IMR-90 (cell line): ENCODE measurements at regions not wholly inside any gene's neighbourhood (a gene's known extent, or its start where the extent isn't known, plus 50 kb on each side); places are given as distances from the start of the nearest gene placed in this dataset.
A peak's percentile ranks its signal among the peaks of the same experiment; 100 is the strongest.

Source experiments
- ATAC-seq: fragments of 200-7000 bp; cut with Tn5 transposase; 2 replicates; pipeline ENCODE4 v1.9.1; 2020; ENCODE audit warnings: low read depth, mild to moderate bottlenecking, moderate library complexity
- BruUV-seq: library from RNA; stranded (reverse); fragments of 400-500 nt; replicated peaks from 2 replicates; lab custom pipeline; 2021; lab: Mats Ljungman, UMichigan
- CTCF ChIA-PET: fragments of 300-600 bp; formaldehyde crosslinking; extraction: SDS; loops from one replicate; lab custom pipeline; 2021; ENCODE audit warnings: antibody characterized with exemption; lab: Yijun Ruan, JAX
- POLR2A ChIA-PET: fragments of 300-600 bp; sonication (Branson Sonifier 250); formaldehyde crosslinking; loops from one replicate; lab custom pipeline; 2022; ENCODE audit warnings: antibody characterized with exemption; ENCODE audit not compliant: unreplicated experiment; lab: Charles Lee
- DNase-seq: peaks from one replicate; pipeline ENCODE4 v3.0.0; 2013
- H2AFZ ChIP-seq: replicated peaks from 2 replicates; pipeline ENCODE3; 2013; ENCODE audit warnings: low read length, mild to moderate bottlenecking; ENCODE audit not compliant: poor library complexity
- H2AK5ac ChIP-seq: 2 replicates; pipeline ENCODE4 v1.6.1; 2013; ENCODE audit warnings: low read depth, low read length, inconsistent platforms
- H2AK9ac ChIP-seq: replicated peaks from 2 replicates; pipeline ENCODE3; 2013; ENCODE audit warnings: mild to moderate bottlenecking, low read depth, low read length, moderate library complexity; ENCODE audit not compliant: poor library complexity
- H2BK120ac ChIP-seq: 2 replicates; pipeline ENCODE4 v1.6.1; 2013; ENCODE audit warnings: low read depth, low read length, inconsistent platforms
- H2BK15ac ChIP-seq: 3 replicates; pipeline ENCODE4 v1.6.1; 2013; ENCODE audit warnings: low read depth, low read length, inconsistent platforms
- H2BK20ac ChIP-seq: 2 replicates; pipeline ENCODE4 v1.6.1; 2013; ENCODE audit warnings: low read depth, mild to moderate bottlenecking, inconsistent platforms, low read length, moderate library complexity
- H2BK5ac ChIP-seq: 2 replicates; pipeline ENCODE4 v1.6.1; 2013; ENCODE audit warnings: mild to moderate bottlenecking, low read depth, low read length, inconsistent platforms; ENCODE audit not compliant: poor library complexity, severe bottlenecking
- H3K14ac ChIP-seq: replicated peaks from 2 replicates; pipeline ENCODE4 v1.6.1; 2013; ENCODE audit warnings: low read depth, low read length, inconsistent platforms
- H3K18ac ChIP-seq: 2 replicates; pipeline ENCODE4 v1.6.1; 2013; ENCODE audit warnings: low read depth, low read length, control low read depth
- H3K23ac ChIP-seq: 2 replicates; pipeline ENCODE4 v1.6.1; 2013; ENCODE audit warnings: low read depth, low read length, inconsistent platforms
- H3K27ac ChIP-seq: 2 replicates; pipeline ENCODE4 v1.5.1; 2013; ENCODE audit warnings: mild to moderate bottlenecking, control low read depth, low read length; ENCODE audit not compliant: insufficient read depth
- H3K27me3 ChIP-seq: 2 replicates; pipeline ENCODE4 v1.6.1; 2013; ENCODE audit warnings: low read length; ENCODE audit not compliant: control insufficient read depth, insufficient read depth
- H3K36me3 ChIP-seq: 2 replicates; pipeline ENCODE4 v1.6.1; 2013; ENCODE audit warnings: low read length, mixed read lengths; ENCODE audit not compliant: control insufficient read depth, insufficient read depth
- H3K4ac ChIP-seq: 2 replicates; pipeline ENCODE4 v1.6.1; 2013; ENCODE audit warnings: low read depth, low read length, inconsistent platforms
- H3K4me1 ChIP-seq: 2 replicates; pipeline ENCODE4 v1.6.1; 2013; ENCODE audit warnings: low read length, mixed read lengths; ENCODE audit not compliant: control insufficient read depth, insufficient read depth
- H3K4me2 ChIP-seq: 2 replicates; pipeline ENCODE4 v1.6.1; 2013; ENCODE audit warnings: low read depth, mild to moderate bottlenecking, control low read depth, low read length, moderate library complexity
- H3K4me3 ChIP-seq: 2 replicates; pipeline ENCODE4 v1.5.1; 2013; ENCODE audit warnings: low read depth, mild to moderate bottlenecking, control low read depth, low read length, moderate library complexity; ENCODE audit not compliant: insufficient read depth
- H3K56ac ChIP-seq: 2 replicates; pipeline ENCODE4 v1.6.1; 2013; ENCODE audit warnings: low read length, inconsistent platforms; ENCODE audit not compliant: insufficient read depth; ENCODE audit errors: extremely low read depth
- H3K79me1 ChIP-seq, 2 experiments: 2 replicates each; pipeline ENCODE4 v1.6.1; 2013; ENCODE audit warnings: low read length in 2 of 2, inconsistent platforms in 1 of 2, low read depth in 1 of 2
- H3K9ac ChIP-seq: 2 replicates; pipeline ENCODE4 v1.6.1; 2013; ENCODE audit warnings: low read depth, low read length, control low read depth
- H3K9me1 ChIP-seq: 2 replicates; pipeline ENCODE4 v1.6.1; 2013; ENCODE audit warnings: low read length, inconsistent platforms; ENCODE audit not compliant: insufficient read depth
- H3K9me3 ChIP-seq: 2 replicates; pipeline ENCODE4 v1.6.1; 2013; ENCODE audit warnings: low read length; ENCODE audit not compliant: control insufficient read depth, insufficient read depth
- H4K20me1 ChIP-seq: 2 replicates; pipeline ENCODE4 v1.6.1; 2013; ENCODE audit warnings: low read length, inconsistent platforms; ENCODE audit not compliant: insufficient read depth
- H4K5ac ChIP-seq: 2 replicates; pipeline ENCODE4 v1.6.1; 2013; ENCODE audit warnings: mild to moderate bottlenecking, low read depth, low read length, control low read depth
- H4K8ac ChIP-seq, 2 experiments: 2 replicates each; pipeline ENCODE4 v1.6.1; 2013; ENCODE audit warnings: low read depth in 2 of 2, low read length in 2 of 2, control low read depth in 1 of 2, inconsistent platforms in 1 of 2
- H4K91ac ChIP-seq: 2 replicates; pipeline ENCODE4 v1.6.1; 2013; ENCODE audit warnings: low read depth, low read length, inconsistent platforms; ENCODE audit not compliant: insufficient read depth
- BHLHE40 ChIP-seq: fragments of 150-350 bp; IDR thresholded peaks from 2 replicates; pipeline ENCODE4 v1.6.1; 2016; ENCODE audit warnings: mild to moderate bottlenecking, low read depth, low read length
- CEBPB ChIP-seq: IDR thresholded peaks from 2 replicates; pipeline ENCODE4 v1.6.1; 2012; ENCODE audit warnings: low read depth, low read length, improper control_type of control experiment
- FOS ChIP-seq: fragments of 150-350 bp; IDR thresholded peaks from 2 replicates; pipeline ENCODE4 v1.6.1; 2016; ENCODE audit warnings: low read depth, low read length
- MAFK ChIP-seq: IDR thresholded peaks from 2 replicates; pipeline ENCODE4 v1.6.1; 2012; ENCODE audit warnings: low read depth, low read length, improper control_type of control experiment
- MAZ ChIP-seq: IDR thresholded peaks from 2 replicates; pipeline ENCODE4 v1.6.1; 2012; ENCODE audit warnings: low read depth, mild to moderate bottlenecking, low read length, improper control_type of control experiment, moderate library complexity, borderline replicate concordance
- MXI1 ChIP-seq: IDR thresholded peaks from 2 replicates; pipeline ENCODE4 v1.6.1; 2012; ENCODE audit warnings: low read depth, mild to moderate bottlenecking, low read length, moderate library complexity, borderline replicate concordance
- NFE2L2 ChIP-seq: fragments of 150-350 bp; IDR thresholded peaks from 2 replicates; pipeline ENCODE4 v1.6.1; 2016; ENCODE audit warnings: low read depth, mild to moderate bottlenecking, low read length
- POLR2A ChIP-seq: IDR thresholded peaks from 2 replicates; pipeline ENCODE4 v1.6.1; 2012; ENCODE audit warnings: mild to moderate bottlenecking, low read depth, low read length
- RAD21 ChIP-seq: IDR thresholded peaks from 2 replicates; pipeline ENCODE4 v1.6.1; 2012; ENCODE audit warnings: low read length, improper control_type of control experiment
- RCOR1 ChIP-seq: IDR thresholded peaks from 2 replicates; pipeline ENCODE4 v1.6.1; 2012; ENCODE audit warnings: mild to moderate bottlenecking, low read length, improper control_type of control experiment; ENCODE audit not compliant: insufficient replicate concordance
- SMC3 ChIP-seq: fragments of 150-350 bp; IDR thresholded peaks from 2 replicates; pipeline ENCODE4 v1.6.1; 2016; ENCODE audit warnings: low read depth, mild to moderate bottlenecking, antibody characterized with exemption, low read length, moderate library complexity
- WGBS, 2 experiments: methylation state at CpG; one replicate each; pipeline versions ENCODE4 v1.1.5 to v1.1.7; 2013; ENCODE audit warnings: missing lambda C conversion rate in 2 of 2; ENCODE audit not compliant: insufficient read length in 1 of 2; ENCODE audit errors: extremely low coverage in 2 of 2; 5-methylcytosine and 5-hydroxymethylcytosine counted together
- dilution Hi-C: fragments of 300-500 bp; cut with HindIII; formaldehyde crosslinking; loops from one replicate; pipeline ENCODE4 v1.14.3; 2018; ENCODE audit warnings: low sequenced_read_pairs; ENCODE audit not compliant: unreplicated experiment
- in situ Hi-C: fragments of 300-500 bp; cut with MboI; formaldehyde crosslinking; loops from 3 replicates; pipeline ENCODE4 v1.14.3; 2019; ENCODE audit warnings: low sequenced_read_pairs, inconsistent platforms, mixed read lengths
- intact Hi-C: fragments of 100-400 bp; cut with micrococcal nuclease; formaldehyde crosslinking; loops from 2 replicates; pipeline ENCODE4 v1.10.0; 2022
- TF ChIP-seq, protein P1 (sequence below): fragments of 150-350 bp; IDR thresholded peaks from 2 replicates; pipeline ENCODE4 v1.6.1; 2016; ENCODE audit warnings: low read depth, mild to moderate bottlenecking, low read length, moderate library complexity, borderline replicate concordance
- TF ChIP-seq, protein P2 (sequence below): fragments of 150-350 bp; IDR thresholded peaks from 2 replicates; pipeline ENCODE4 v1.6.1; 2017; ENCODE audit warnings: mild to moderate bottlenecking, antibody characterized with exemption, low read length, low read depth

DNA sequence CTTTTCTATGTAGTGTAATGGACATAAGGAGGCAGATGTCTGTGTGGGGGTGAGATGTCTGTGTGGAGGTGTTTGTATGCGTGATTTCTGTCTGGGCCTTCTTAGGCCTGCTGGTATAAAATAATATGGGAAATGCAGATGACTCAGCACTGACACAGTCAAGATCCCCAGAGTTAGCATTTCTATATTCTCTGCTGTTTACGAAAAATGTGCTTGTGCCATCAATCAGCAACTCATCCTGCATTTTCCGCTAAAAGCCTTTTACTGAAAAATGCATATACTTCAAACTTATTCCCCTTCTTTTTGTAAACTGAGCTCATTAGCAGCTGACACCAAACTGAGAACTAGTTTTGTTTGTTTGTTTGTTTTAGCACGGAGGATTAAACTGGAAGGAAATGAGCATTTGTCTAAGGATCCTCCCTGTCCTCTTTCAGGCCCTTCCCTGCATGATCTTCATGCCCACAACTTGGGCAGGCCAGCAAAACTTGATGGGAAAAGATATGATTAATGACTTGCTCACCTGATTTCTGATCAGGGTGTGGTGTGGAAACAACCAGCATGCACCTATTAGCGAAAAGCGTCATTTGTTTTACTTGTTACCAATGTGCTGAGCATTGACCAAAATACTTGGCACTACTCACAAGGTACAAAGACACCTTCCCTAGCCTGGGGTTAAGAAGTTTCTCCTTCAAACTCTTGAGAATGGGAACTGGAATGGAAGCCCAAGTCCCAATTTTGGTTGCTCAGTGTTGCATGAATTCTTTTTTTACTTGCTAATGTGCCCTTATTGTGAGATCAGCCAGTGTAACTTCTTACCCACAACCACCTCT, 77.4 kb downstream of the NDUFS5 start:
- peak overlapping the region; percentile 74 for H3K18ac ChIP-seq
- DNase-seq (peak; percentile 87), ATAC-seq (peak; percentile 3)
- peak overlapping the region; percentile 92 for H2BK120ac ChIP-seq
- H3K9ac ChIP-seq: peak overlapping the region; percentile 93; the same call in 1 of the 2 replicates
- H3K36me3 ChIP-seq: no peaks in the 10 kb centered on the region
- peak overlapping the region; percentile 80; the same call in 2 of the 3 replicates for H2BK15ac ChIP-seq
- in situ Hi-C loops: loop anchor here (5.0 kb wide), 2 partner anchors 89 to 159 kb away; no protein-coding TSS in a partner anchor
- H2AFZ ChIP-seq: no peak overlapping the region
- H4K20me1 ChIP-seq: peaks cover 16% of the 10 kb centered on the region; the same call in 1 of the 2 replicates
- CTCF ChIA-PET: interaction anchor here (0.7 to 1.5 kb wide), 3 partner anchors 30 to 110 kb away, joined by 3 to 7 read pairs (median 3); no protein-coding TSS in a partner anchor
- H3K23ac ChIP-seq: peak overlapping the region; percentile 97
- H3K27me3 ChIP-seq: no peaks in the 10 kb centered on the region
- POLR2A ChIA-PET: interaction anchor here (0.7 to 0.8 kb wide), 2 partner anchors 30 to 60 kb away, joined by 3 read pairs; no protein-coding TSS in a partner anchor
- peak overlapping the region; percentile 93 to 98; a peak in 3 of 4 replicates for H4K8ac ChIP-seq
- no CpG with 5 or more reads among the region's 6 CpGs for WGBS, 2 experiments
- H3K14ac ChIP-seq: peak overlapping the region; percentile 97
- H4K91ac ChIP-seq: peak overlapping the region; percentile 84
- no peak overlapping the region for H3K4me3 ChIP-seq
- H3K79me1 ChIP-seq: peaks cover 9 to 31% of the 10 kb centered on the region in 2 experiments; a peak in 3 of 4 replicates
- peak overlapping the region; percentile 84 for H2BK20ac ChIP-seq
- dilution Hi-C loops: no loop called here
- H3K56ac ChIP-seq: peak overlapping the region; percentile 40; the same call in 1 of the 2 replicates
- H3K9me1 ChIP-seq: peaks cover 10% of the 10 kb centered on the region
- H3K4ac ChIP-seq: peak overlapping the region; percentile 86
- no TSS peak for BruUV-seq
- peaks cover 18% of the 10 kb centered on the region for H3K4me1 ChIP-seq
- peak overlapping the region; percentile 87 for H3K4me2 ChIP-seq
- H4K5ac ChIP-seq: peak overlapping the region; percentile 74
- no peaks in the 10 kb centered on the region for H3K9me3 ChIP-seq
- peak overlapping the region; percentile 93 for H3K27ac ChIP-seq
- H2BK5ac ChIP-seq: peak overlapping the region; percentile 81
- peak overlapping the region; percentile 42 for H2AK9ac ChIP-seq
- peak overlapping the region; percentile 95 for H2AK5ac ChIP-seq
- intact Hi-C loops: loop anchor here (5.0 kb wide), 1 partner anchor 614 kb away; no protein-coding TSS in a partner anchor
- TF ChIP-seq FOS: peak; percentile 80
- no peak for TF ChIP-seq RCOR1
- no peak; the same call in 1 of the 2 replicates for TF ChIP-seq BHLHE40
- TF ChIP-seq SMC3: no peak; the same call in 1 of the 2 replicates
- TF ChIP-seq, protein P1, sequence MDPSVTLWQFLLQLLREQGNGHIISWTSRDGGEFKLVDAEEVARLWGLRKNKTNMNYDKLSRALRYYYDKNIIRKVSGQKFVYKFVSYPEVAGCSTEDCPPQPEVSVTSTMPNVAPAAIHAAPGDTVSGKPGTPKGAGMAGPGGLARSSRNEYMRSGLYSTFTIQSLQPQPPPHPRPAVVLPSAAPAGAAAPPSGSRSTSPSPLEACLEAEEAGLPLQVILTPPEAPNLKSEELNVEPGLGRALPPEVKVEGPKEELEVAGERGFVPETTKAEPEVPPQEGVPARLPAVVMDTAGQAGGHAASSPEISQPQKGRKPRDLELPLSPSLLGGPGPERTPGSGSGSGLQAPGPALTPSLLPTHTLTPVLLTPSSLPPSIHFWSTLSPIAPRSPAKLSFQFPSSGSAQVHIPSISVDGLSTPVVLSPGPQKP: no peak
- peak; percentile 9; the same call in 1 of the 2 replicates for TF ChIP-seq RAD21
- TF ChIP-seq MAZ: peak; percentile 45; the same call in 1 of the 2 replicates
- TF ChIP-seq, protein P2, sequence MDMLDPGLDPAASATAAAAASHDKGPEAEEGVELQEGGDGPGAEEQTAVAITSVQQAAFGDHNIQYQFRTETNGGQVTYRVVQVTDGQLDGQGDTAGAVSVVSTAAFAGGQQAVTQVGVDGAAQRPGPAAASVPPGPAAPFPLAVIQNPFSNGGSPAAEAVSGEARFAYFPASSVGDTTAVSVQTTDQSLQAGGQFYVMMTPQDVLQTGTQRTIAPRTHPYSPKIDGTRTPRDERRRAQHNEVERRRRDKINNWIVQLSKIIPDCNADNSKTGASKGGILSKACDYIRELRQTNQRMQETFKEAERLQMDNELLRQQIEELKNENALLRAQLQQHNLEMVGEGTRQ: no peak
- no peak for TF ChIP-seq CEBPB
- TF ChIP-seq MXI1: no peak
- no peak for TF ChIP-seq POLR2A
- peak; percentile 89 for TF ChIP-seq MAFK
- peak; percentile 80; the same call in 1 of the 2 replicates for TF ChIP-seq NFE2L2
